GM12873 (cell line): ENCODE measurements at regions not wholly inside any gene's neighbourhood (a gene's known extent, or its start where the extent isn't known, plus 50 kb on each side); places are given as distances from the start of the nearest gene placed in this dataset.

ENCODE experiments used
- TF ChIP-seq, protein P1 (sequence below): IDR thresholded peaks from 2 replicates; pipeline ENCODE4 v1.5.1; 2012; ENCODE audit warnings: low read depth, mild to moderate bottlenecking, moderate library complexity, low read length, control low read depth; ENCODE audit not compliant: insufficient read depth; ENCODE audit errors: missing control alignments

DNA sequence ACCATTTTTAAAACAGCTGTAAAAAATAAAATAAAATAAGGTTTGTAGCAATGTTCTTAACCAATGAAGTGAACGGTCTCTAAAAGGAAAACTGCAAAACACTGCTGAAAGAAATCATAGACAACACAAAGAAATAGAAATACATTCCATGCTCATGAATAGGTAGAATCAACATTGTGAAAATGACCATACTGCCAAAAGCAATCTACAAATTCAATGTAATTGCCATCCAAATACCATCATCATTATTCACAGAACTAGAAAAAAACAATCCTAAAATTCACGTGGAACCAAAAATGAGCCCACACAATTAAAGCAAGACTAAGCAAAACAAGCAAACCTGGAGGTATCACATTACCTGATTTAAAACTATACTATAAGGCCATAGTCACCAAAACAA is 67.6 kb upstream of the RGMB start:
- TF ChIP-seq, protein P1, sequence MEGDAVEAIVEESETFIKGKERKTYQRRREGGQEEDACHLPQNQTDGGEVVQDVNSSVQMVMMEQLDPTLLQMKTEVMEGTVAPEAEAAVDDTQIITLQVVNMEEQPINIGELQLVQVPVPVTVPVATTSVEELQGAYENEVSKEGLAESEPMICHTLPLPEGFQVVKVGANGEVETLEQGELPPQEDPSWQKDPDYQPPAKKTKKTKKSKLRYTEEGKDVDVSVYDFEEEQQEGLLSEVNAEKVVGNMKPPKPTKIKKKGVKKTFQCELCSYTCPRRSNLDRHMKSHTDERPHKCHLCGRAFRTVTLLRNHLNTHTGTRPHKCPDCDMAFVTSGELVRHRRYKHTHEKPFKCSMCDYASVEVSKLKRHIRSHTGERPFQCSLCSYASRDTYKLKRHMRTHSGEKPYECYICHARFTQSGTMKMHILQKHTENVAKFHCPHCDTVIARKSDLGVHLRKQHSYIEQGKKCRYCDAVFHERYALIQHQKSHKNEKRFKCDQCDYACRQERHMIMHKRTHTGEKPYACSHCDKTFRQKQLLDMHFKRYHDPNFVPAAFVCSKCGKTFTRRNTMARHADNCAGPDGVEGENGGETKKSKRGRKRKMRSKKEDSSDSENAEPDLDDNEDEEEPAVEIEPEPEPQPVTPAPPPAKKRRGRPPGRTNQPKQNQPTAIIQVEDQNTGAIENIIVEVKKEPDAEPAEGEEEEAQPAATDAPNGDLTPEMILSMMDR, result no peak

DNA sequence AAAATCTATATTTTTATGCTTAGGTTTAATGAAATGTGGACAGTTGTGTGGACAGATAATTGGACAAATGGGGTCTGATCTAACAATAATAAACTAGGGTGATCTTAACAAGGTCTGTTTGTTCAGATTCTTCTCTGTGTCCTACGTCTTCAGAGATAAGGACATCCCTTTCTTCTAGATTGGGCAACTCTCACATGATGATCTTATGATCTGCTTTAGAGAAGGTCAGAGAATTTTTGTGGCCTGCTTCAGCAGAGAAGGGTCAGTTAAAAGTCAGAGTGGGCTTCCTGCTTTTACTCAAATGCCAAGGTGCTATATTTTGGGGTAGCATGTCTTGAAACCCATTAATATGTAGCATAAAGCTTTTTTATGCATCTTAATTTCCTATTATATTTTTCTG is 63.8 kb upstream of the RGMB start:
- TF ChIP-seq, protein P1, result no peak

DNA sequence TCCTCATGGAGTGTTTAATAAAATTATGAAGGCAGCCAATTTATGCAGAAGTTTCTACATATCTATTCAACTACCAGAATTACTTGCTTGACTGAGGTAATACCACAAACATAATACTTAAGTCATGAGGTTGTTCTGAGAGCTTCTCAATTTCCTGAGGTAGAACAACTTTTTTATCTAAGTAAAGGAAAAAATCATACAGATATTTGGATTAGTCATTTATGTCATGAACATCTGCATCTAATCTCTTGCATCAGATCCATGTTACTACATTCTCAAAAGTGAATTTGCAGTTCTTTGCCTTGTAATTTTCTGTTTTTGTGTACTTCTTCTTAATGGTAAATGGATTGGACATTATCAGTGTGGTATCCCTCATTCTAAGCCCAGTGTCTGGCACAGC is 60.4 kb upstream of the RGMB start:
- TF ChIP-seq, protein P1, result no peak

DNA sequence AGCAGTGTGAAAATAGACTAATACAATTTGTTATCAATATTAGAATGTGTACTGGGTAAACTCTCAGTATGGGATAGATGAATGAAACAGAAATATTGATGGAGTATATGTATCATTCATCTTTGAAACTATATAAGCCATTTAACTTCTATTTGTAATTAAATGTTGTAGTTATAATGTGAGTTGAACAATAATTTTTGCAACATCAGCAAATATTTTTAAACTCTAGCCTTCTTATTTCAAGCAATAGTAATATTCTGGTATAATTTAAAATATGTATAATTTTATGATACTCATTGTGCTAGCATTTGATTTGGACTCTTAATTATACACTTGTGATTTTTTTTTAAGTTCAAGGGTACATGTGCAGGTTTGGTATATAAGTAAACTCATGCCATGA is 59.6 kb upstream of the RGMB start:
- TF ChIP-seq, protein P1, result no peak

DNA sequence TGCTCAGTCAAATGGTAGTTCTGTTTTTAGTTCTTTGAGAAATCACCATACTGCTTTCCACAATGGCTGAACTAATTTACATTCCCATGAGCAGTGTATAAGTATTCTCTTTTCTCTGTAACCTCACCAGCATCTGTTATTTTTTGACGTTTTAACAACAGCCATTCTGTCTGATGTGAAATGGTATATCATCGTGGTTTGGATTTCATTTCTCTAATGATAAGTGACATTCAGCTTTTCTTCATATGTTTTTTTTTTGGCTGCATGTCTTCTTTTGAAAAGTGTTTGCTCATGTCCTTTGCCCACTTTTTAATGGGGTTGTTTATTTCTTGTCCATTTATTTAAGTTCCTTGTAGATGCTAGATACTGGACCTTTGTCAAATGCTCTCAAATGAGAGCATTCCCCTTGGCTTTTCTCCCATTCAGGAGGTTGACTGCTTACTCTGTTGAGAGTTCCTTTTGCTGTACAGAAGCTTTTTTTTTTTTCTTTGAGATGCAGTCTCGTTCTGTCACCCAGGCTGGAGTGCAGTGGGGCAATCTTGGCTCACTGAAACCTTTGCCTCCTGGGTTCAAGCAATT is 58.7 kb upstream of the RGMB start:
- TF ChIP-seq, protein P1, result no peak

DNA sequence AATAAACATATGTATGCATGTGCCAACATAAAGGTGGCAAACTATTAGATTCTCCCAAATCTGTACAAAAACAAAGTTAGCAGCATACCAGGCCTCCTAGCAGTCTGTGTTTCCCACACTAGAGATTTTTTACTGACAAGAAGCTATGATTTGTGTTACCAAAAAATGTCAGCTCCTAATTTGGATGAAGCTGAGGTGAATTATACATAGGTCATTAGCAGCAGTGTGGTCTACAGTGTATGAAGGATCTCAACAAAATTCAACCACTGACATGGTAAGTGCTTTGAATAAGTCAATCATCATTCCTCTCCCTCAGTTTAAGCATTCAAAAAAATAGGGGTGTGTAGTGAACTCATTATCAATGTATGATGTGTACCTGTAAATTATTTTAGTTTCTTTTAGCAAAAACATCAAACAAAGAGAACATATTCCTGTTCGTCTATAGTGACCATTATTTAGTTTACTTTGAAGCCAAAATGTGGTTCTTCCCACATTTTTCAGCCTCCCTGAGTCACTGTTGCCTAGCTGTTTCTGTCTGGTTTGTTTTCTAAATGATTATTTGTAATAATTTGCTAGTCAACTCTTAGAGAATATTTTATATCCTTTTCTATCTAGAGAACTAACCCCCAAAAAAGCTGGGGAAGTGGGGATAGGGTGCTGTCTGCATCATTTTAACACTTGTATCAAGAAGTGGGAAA is 52.1 kb upstream of the RGMB start:
- TF ChIP-seq, protein P1, result no peak

DNA sequence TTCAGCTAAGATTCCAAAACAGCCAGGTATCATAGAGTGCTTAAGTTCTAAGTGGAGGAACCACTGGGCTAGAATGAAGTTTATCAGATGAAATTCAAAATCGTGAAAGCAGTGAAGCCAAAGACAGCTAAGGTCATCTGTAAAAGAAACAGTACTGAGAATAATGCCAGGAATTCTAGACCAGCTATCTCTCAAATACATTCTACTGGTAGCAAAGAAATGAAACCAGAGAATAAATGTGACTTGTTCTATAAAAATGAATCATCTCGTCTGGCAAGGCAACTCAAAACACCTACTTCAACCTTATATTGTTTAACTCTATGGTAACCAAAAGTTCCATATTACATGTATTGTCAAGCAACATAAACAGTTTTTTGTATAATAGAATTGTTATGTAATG is 51.3 kb upstream of the RGMB start:
- TF ChIP-seq, protein P1, result no peak

DNA sequence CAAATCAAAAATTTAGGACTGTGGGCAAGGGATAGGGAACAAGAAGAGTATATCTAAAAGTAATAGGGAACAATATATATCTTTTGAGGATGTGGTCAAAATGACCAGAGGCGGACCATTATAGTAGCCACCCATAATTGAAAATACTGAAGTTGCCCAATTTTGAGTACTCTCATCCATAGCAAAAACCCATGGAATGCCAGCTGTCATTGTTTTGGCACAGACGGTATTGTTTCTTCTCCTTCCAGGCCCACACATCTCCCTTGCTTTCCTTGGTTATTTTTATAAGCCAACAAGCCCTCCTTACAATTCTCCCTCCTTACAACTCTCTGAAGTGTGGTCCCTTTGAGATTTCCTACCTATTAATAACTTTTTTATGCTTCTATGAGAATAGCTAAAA is 50.4 kb upstream of the RGMB start:
- TF ChIP-seq, protein P1, result no peak
